Brain microvascular endothelial cell (primary cell): ENCODE measurements at regions not wholly inside any gene's neighbourhood (a gene's known extent, or its start where the extent isn't known, plus 50 kb on each side); places are given as distances from the start of the nearest gene placed in this dataset.

Experiments
- DNase-seq: peaks from one replicate; pipeline ENCODE4 v3.0.0-alpha.2; 2020
- H3K27ac ChIP-seq: fragments of 250-450 bp; sonication (Bioruptor Pico); 2 replicates; pipeline ENCODE4 v1.5.1; 2020; ENCODE audit warnings: mild to moderate bottlenecking, moderate library complexity
- H3K27me3 ChIP-seq: fragments of 250-450 bp; sonication (Bioruptor Pico); replicated peaks from 2 replicates; pipeline ENCODE4 v1.5.1; 2020; ENCODE audit warnings: mild to moderate bottlenecking
- H3K36me3 ChIP-seq: fragments of 250-450 bp; sonication (Bioruptor Pico); replicated peaks from 2 replicates; pipeline ENCODE4 v1.5.1; 2020; ENCODE audit warnings: mild to moderate bottlenecking
- H3K4me3 ChIP-seq: 2 replicates; pipeline ENCODE4 v1.5.1; 2011; ENCODE audit warnings: low read depth, mild to moderate bottlenecking, control low read depth, low read length, moderate library complexity
- in situ Hi-C: cut with HindIII; loops from 2 replicates; pipeline ENCODE4 v1.10.0; 2017; ENCODE audit warnings: low sequenced_read_pairs, low pct_ligation_motif_present
- TF ChIP-seq, protein P1 (sequence below): IDR thresholded peaks from 2 replicates; pipeline ENCODE4 v1.5.1; 2011; ENCODE audit warnings: low read depth, mild to moderate bottlenecking, moderate library complexity, low read length, control low read depth, inconsistent platforms; ENCODE audit errors: missing control alignments

DNA sequence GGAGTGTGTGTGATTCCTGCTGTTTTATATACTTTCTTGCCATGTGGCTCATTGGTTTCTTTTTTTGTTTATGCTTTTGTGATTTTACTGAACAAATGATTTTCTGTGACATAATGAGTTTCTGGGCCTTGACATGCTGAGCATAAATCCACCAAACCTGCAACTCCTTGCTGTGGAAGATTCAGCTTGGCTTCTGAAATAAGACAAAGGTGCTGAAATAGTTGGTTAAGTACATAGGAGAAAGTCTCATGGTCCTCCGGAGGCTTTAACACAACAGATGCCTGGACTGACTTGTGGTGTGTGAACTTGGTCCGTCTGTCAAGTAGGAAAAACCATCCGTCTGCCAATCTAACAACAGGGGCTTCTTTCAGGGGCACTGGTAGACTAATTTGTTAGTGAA lies 315.3 kb upstream of the CXCR4 start:
- in situ Hi-C loops = no loop called here
- H3K27ac ChIP-seq = no peak overlapping the region
- TF ChIP-seq, protein P1, sequence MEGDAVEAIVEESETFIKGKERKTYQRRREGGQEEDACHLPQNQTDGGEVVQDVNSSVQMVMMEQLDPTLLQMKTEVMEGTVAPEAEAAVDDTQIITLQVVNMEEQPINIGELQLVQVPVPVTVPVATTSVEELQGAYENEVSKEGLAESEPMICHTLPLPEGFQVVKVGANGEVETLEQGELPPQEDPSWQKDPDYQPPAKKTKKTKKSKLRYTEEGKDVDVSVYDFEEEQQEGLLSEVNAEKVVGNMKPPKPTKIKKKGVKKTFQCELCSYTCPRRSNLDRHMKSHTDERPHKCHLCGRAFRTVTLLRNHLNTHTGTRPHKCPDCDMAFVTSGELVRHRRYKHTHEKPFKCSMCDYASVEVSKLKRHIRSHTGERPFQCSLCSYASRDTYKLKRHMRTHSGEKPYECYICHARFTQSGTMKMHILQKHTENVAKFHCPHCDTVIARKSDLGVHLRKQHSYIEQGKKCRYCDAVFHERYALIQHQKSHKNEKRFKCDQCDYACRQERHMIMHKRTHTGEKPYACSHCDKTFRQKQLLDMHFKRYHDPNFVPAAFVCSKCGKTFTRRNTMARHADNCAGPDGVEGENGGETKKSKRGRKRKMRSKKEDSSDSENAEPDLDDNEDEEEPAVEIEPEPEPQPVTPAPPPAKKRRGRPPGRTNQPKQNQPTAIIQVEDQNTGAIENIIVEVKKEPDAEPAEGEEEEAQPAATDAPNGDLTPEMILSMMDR = no peak
- H3K4me3 ChIP-seq = no peak overlapping the region
- H3K36me3 ChIP-seq = no peaks in the 10 kb centered on the region
- no peaks in the 10 kb centered on the region for H3K27me3 ChIP-seq
- DNase-seq = no peak

DNA sequence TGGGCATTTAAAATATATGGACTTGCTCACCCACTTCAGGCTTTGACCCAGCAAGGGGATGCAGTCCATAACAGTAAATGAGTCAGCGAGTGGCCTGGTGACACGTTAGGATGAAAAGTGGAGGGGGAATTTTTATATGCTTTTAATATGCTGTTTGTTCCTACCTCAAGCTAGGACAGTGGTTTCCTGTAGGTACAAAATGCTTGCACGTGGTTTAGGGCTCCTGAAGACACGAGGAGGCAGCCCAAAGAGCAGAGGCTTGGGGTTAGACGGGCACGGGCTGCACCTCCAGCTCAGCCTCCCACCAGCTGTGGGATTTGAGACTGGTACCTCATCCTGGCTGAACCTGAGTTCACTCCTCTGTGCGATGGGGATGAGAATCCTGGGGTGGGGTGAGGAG lies 306.2 kb upstream of the CXCR4 start:
- Histone ChIP-seq H3K4me3 (no peak overlapping the region), H3K27me3 (no peaks in the 10 kb centered on the region), H3K27ac (no peak overlapping the region), H3K36me3 (no peaks in the 10 kb centered on the region)
- no peak for DNase-seq
- in situ Hi-C loops = loop anchor here (25.0 kb wide), 1 partner anchor 1413 kb away; no protein-coding TSS in a partner anchor
- TF ChIP-seq, protein P1 = no peak

DNA sequence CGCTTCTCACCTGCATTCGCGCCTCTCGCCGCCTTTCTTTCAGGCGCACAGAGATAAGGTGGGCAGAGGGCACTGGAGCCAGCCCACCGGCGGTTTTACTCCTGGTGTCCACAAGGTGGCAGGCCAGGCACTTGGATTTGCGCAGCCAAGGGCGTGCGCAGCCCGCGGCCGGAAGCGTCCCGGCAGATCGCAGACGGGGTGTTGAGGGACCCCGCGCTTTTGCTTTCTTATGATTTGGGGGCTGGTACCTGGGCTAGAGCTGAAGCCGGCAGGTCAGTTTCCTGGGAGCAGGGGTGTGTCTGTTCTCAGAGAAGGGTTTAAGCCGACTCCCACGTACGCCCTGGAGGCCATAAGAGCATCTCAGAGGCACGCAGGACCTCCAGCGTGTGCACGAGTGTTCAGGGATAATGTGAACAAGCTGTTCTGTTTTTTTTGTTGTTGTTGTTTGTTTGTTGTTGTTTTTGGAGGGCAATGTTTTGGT lies 305.6 kb upstream of the CXCR4 start:
- in situ Hi-C loops = loop anchor here (25.0 kb wide), 1 partner anchor 1414 kb away; no protein-coding TSS in a partner anchor
- Histone ChIP-seq H3K27ac (no peak overlapping the region), H3K4me3 (peak overlapping the region; percentile 58), H3K36me3 (no peaks in the 10 kb centered on the region), H3K27me3 (no peaks in the 10 kb centered on the region)
- TF ChIP-seq, protein P1 = peak; percentile 91
- DNase-seq = peak; percentile 45

DNA sequence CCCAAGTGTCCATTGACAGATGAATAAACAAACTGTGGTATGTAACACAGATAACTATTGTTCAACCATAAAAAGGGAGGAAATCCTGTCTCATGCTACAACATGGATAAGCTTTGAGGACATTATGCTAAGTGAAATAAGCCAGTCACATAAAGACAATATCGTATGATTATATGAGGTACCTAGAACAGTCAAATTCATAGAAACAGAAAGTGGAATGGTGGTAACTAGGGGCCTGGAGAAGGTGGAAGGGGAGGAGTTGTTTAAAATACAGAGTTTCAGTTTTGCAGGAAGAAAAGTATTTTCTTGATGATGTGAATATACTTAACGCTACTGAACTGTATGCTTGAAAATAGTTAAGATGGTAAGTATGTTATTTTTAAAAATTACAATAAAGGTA lies 304.6 kb upstream of the CXCR4 start:
- H3K4me3 ChIP-seq = no peak overlapping the region
- in situ Hi-C loops = loop anchor here (25.0 kb wide), 1 partner anchor 1415 kb away; no protein-coding TSS in a partner anchor
- H3K27ac ChIP-seq = no peak overlapping the region
- no peaks in the 10 kb centered on the region for H3K27me3 ChIP-seq
- TF ChIP-seq, protein P1 = no peak
- DNase-seq = no peak
- H3K36me3 ChIP-seq = no peaks in the 10 kb centered on the region

DNA sequence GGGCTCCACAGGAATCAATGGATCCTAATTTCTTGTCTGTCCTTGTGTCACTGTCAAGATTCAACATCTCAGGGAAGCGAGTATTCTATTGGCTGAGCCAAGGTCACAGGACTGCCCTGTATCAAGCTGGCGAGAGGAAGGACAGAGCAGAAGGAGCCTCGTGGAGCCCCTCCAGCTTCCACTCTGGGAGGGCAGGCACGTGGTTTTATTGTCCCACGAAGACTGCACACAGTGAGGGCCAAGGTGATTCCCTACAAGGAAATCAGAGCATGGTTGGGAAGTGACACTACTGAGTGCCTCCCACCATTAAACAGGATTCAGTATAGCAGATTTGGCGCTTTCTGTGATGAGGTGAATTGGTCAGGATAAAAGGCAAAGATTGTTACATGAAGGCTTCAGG lies 302.4 kb upstream of the CXCR4 start:
- in situ Hi-C loops = loop anchor here (25.0 kb wide), 1 partner anchor 1417 kb away; no protein-coding TSS in a partner anchor
- no peak overlapping the region for H3K4me3 ChIP-seq
- DNase-seq = no peak
- H3K27ac ChIP-seq = no peak overlapping the region
- no peaks in the 10 kb centered on the region for H3K27me3 ChIP-seq
- TF ChIP-seq, protein P1 = no peak
- no peaks in the 10 kb centered on the region for H3K36me3 ChIP-seq

DNA sequence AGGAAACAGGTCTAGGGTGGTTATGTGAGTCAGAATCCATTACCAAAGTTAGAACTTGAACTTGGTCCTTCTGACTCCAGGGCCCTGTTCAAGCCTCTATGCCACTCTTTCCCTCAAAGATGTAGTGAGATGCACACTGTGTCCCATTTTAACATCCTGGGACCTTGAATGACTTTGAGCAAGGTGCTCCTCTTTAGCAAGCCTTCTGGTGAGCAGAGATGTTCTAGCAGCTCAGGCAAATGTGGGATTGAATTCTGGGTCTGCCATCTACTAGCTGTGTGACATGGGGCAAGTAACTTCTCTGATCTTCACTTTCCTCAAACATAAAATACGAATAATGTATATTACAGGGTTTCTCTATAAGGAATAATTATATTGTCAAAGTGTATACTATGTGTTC lies 294.0 kb upstream of the CXCR4 start:
- in situ Hi-C loops = loop anchor here (25.0 kb wide), 1 partner anchor 1425 kb away; no protein-coding TSS in a partner anchor
- Histone ChIP-seq H3K27ac (no peak overlapping the region), H3K4me3 (no peak overlapping the region), H3K36me3 (no peaks in the 10 kb centered on the region), H3K27me3 (no peaks in the 10 kb centered on the region)
- no peak for DNase-seq
- TF ChIP-seq, protein P1 = no peak
